GM10266 (cell line): ENCODE measurements at regions not wholly inside any gene's neighbourhood (a gene's known extent, or its start where the extent isn't known, plus 50 kb on each side); places are given as distances from the start of the nearest gene placed in this dataset.

Experiments used
- DNase-seq: peaks from one replicate; pipeline ENCODE4 v3.0.0; 2012; ENCODE audit errors: extremely low spot score
- CTCF ChIP-seq: IDR thresholded peaks from 2 replicates; pipeline ENCODE4 v1.5.1; 2012; ENCODE audit warnings: mild to moderate bottlenecking, low read depth; ENCODE audit not compliant: control insufficient read depth, insufficient read depth; ENCODE audit errors: missing control alignments

- no peak for DNase-seq
- no peak for TF ChIP-seq CTCF
Observed at GRCh38 chr6:114619621-114620200, 276.9 kb upstream of the HS3ST5 start.

GRCh38 chr6:114611696-114612095, 268.9 kb upstream of the HS3ST5 start:
- TF ChIP-seq CTCF = no peak
- no peak for DNase-seq

- TF ChIP-seq CTCF = no peak
- DNase-seq = no peak
Observed at GRCh38 chr6:114608091-114608490, 265.3 kb upstream of the HS3ST5 start.

- TF ChIP-seq CTCF = no peak
- no peak for DNase-seq
Observed at GRCh38 chr6:114605656-114606055, 262.8 kb upstream of the HS3ST5 start.

GRCh38 chr6:114600381-114600780, 257.6 kb upstream of the HS3ST5 start:
- TF ChIP-seq CTCF = no peak
- no peak for DNase-seq

- no peak for DNase-seq
- no peak for TF ChIP-seq CTCF
Observed at GRCh38 chr6:114595591-114595990, 252.8 kb upstream of the HS3ST5 start.

GRCh38 chr6:114595186-114595585, 252.4 kb upstream of the HS3ST5 start:
- no peak for DNase-seq
- TF ChIP-seq CTCF = no peak
